Skin epidermis (tissue), 12 donors: ENCODE measurements at regions not wholly inside any gene's neighbourhood (a gene's known extent, or its start where the extent isn't known, plus 50 kb on each side); places are given as distances from the start of the nearest gene placed in this dataset.

ENCODE experiments used
- H3K27ac ChIP-seq, 21 experiments: fragments of 200-600 bp; sonication (generic) in 11 of 21; one replicate each; pipeline ENCODE4 v1.5.0; 2020; ENCODE audit warnings: mild to moderate bottlenecking in 3 of 21, inconsistent platforms in 2 of 21, moderate library complexity in 2 of 21
- H3K4me3 ChIP-seq, 7 experiments: fragments of 200-600 bp; sonication (generic) in 2 of 7; one replicate each; pipeline ENCODE4 v1.5.0; 2020; ENCODE audit warnings: inconsistent platforms in 2 of 7, mild to moderate bottlenecking in 2 of 7, moderate library complexity in 1 of 7

DNA sequence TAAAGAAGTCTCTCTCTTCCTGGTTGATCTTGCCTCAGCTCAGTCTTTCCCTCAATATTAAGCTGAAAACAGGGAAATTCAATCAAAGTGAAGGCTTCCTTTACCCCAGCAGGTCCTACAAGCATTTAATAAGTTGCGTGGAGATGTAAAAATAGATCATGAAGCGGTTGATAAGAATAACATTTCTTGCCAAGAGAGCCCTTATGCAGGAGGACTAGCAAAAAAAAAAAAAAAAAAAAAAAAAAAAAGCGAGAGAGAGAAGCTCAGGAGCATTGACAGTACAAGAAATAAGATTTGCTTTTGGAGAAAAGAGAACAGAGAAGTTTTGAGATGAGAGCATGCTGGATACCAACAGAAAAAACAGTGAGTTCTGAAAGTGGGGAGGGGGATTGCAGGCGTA, 112.2 kb upstream of the CLMP start:
- Histone ChIP-seq H3K27ac (peak overlapping the region in 7 of 21 experiments; percentile 8 to 76 (median 70)), H3K4me3 (no peak overlapping the region)

DNA sequence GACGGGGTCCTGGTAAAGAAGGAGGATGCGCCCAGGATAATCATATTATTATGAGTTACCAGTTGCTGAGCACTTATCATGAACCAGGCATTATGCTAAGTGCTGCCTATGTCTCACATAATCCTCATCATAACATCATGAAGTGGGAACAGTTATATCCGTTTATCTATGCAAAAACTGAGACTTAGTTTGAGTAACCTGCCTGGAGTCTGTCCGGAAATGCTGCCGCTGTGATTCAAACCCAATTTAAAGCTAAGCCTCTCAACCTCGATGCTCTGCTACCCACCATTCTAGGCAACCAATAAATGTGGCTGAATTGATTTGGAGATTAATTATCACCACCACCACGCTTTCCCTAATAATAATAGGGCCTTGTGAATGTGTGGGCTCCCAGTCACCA, 111.5 kb upstream of the CLMP start:
- H3K27ac ChIP-seq = no peak overlapping the region
- H3K4me3 ChIP-seq = no peak overlapping the region

DNA sequence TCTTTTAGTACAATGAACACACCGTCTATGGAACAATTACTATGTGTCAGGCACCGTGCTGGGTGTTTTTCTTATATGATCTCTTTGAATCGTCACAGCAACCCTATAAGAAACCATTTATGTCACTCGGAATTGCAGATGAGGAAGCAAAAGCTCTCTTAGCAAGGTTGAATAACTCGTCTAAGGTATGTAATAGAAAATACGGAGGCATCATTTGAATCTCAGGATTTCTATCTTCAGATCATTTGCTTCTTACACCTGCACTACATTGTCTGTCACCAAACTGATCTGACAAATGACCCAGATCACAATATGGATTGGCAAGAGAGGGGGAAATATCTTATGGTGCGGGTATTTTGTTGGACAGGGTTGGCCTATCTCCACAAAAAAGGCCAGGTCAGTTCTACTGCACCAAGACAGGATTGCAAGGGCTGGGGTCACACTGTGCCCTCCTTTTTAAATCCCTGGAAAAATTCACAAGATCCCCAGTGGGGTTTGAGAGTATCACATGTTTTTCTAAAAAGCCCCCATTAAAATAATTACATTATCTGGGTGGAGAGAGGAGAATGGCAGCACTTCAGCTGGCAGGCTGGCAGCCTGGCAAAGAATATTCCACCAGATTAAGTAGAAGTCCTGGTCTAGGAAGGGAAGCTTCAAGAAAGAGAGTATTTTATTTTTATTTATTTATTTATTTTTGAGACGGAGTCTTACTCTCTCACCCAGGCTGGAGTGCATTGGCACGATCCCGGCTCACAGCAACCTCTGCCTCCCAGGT, 110.7 kb upstream of the CLMP start:
- Histone ChIP-seq H3K27ac (no peak overlapping the region), H3K4me3 (no peak overlapping the region)

DNA sequence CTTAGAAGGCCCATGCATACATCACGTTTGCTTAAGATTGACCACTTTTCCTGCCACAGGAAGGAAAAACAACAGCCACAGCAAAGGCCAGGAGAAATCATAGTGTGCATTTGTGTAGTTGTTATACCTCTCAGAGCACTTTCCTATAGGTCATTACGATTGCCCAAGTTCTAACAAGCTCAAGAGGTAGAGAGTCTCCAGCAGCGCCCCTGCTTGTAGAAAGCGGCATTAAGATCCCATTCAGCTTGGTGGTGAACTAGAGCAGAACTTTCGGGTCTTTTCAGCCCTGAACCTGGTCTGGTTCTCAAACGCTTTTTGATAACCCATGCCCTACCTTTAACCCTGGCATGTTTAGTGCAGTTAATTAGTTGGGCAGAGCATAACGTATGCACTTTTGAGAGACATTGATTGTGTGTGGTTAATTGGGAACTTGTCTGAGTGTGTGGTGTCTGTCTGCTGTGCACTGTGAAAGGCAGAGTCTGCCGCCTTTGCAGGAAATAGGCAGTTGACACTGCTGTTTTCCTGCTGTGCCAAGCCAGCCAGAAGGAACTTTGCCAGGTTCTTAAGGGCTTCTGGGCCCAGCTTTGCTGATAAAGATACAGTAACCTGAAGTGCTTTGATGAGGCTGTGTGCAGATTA, 109.9 kb upstream of the CLMP start:
- no peak overlapping the region for H3K27ac ChIP-seq

DNA sequence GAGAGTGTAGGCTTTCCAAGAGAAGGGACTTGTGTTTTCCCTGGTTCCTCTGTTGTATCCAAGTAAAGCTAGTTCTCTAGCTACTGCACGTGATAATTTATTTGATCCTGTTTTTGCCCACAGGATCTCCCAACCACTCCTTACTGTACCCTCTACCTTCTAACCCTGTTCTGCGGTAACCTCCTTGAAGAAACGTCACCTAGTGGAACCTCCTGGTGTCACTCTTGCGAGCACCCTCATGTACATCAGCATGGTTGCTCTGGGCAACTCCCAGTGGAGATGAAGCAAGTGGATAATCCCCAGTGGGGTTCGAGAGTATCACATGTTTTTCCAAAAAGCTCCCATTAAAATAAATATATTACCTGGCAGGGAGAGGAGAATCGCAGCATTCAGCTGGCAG, 108.9 kb upstream of the CLMP start:
- no peak overlapping the region for H3K4me3 ChIP-seq
- peak overlapping the region in 1 of 21 experiments; percentile 39 for H3K27ac ChIP-seq

More for the DNA sequence above, 109.9 kb upstream of the CLMP start:
- no peak overlapping the region for H3K4me3 ChIP-seq

DNA sequence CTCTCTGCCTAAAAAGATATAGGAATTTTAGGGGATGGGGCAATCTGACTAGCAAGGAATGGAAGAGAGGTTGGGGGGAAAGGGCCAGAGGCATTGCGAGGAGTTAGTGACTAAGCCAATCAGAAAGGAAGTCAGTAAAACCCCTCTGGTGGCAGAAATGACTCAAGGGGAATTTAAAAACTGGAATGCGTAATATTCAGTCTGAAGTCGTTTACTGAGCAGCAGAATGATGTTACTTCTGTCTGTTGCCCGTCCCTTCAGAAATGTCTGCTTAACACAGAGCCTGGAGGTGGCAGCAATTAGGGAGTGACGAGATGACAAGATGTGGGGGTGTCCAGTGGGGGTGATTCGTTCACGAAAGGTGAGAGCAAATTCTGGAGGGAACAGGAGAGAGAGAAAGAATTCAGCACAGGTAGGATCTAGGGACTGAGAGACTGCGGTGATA, 107.7 kb upstream of the CLMP start:
- peak overlapping the region in 3 of 21 experiments; percentile 7 to 39 (median 19) for H3K27ac ChIP-seq
- H3K4me3 ChIP-seq = no peak overlapping the region

DNA sequence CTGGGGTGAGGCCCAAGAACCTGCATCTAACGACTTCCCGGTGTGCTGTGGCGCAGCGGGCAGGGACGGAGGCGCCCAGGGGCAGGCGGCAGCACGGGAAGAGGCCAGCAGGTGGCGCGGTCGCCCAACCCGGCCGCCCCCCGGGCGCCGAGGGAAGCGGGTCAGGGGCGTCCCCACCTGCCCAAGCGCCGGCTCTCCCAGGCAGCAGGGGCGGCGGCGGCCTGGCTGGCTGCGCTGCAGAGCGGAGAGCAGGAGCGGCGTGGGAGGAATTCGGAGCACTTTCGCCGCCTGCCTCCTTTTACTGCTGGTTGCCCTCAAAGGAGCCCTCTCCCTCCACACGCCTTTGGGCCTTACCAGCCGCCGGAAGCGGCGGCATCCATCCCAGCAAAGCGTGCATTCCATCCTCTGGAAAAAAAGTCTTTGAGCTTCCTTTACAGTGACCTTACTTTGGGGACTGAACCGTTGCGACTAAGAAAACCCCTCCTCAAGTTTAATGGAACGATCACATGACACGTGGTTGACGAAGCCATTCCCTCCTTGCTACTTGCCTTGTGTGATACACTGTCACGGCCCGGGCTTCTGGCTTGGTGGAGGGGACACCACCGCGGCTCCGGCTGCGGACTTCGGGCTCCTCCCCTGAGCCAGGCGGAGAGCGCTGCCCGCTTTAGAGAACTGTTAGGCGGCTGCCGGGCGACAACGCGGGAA, 106.8 kb upstream of the CLMP start:
- H3K4me3 ChIP-seq = peak overlapping the region; percentile 14 to 39 (median 27)
- peak overlapping the region in 4 of 21 experiments; percentile 4 to 56 (median 21) for H3K27ac ChIP-seq

DNA sequence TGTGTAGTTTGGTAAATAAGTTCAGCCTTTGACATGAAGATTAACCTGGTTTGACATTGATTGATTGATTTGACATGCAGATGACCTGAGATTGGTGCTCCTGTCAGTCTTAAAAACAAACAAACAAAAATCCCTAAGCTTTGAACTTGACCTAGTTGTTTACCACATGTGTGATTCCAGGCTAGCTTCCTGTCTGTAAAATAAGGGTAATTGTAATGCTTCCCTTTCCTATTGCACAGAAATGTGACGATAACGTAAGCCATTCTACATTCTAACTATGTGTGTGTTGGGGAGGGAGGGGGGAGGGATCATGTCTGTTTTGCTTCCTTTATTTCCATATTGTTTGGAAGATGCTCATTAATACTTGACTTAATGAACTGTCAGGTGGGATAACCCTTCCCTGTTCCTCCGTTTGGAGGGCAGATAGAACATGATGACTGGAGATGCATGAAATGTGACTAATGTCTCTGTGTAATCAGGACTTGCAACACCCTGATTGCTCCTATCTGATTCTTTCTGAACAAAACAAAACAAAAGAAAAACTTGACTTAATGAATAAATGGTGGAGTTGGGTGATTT, 106.1 kb upstream of the CLMP start:
- H3K4me3 ChIP-seq = peak overlapping the region in 2 of 7 experiments; percentile 14 to 39
- H3K27ac ChIP-seq = peak overlapping the region in 2 of 21 experiments; percentile 10 to 56

DNA sequence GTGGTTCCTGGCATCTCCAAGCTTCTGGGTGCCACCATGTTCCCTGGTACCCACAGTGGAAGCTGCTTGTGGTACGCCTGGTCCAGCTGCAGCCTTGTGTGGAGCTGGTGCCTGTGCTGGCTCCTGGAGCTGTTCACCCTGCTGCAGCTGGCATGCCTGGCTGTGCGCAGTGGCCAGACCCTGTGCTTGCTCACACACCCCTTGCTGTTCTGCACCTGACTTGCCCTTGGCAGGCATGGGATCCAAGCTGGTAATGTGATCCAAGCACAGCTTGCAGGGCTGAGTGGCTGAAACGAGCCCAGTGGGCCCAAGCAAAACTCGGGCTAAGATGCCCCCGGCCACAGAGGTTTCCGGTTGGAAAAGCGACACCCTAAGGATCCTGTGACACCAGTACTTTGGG, 104.7 kb upstream of the CLMP start:
- H3K4me3 ChIP-seq = no peak overlapping the region
- H3K27ac ChIP-seq = no peak overlapping the region

DNA sequence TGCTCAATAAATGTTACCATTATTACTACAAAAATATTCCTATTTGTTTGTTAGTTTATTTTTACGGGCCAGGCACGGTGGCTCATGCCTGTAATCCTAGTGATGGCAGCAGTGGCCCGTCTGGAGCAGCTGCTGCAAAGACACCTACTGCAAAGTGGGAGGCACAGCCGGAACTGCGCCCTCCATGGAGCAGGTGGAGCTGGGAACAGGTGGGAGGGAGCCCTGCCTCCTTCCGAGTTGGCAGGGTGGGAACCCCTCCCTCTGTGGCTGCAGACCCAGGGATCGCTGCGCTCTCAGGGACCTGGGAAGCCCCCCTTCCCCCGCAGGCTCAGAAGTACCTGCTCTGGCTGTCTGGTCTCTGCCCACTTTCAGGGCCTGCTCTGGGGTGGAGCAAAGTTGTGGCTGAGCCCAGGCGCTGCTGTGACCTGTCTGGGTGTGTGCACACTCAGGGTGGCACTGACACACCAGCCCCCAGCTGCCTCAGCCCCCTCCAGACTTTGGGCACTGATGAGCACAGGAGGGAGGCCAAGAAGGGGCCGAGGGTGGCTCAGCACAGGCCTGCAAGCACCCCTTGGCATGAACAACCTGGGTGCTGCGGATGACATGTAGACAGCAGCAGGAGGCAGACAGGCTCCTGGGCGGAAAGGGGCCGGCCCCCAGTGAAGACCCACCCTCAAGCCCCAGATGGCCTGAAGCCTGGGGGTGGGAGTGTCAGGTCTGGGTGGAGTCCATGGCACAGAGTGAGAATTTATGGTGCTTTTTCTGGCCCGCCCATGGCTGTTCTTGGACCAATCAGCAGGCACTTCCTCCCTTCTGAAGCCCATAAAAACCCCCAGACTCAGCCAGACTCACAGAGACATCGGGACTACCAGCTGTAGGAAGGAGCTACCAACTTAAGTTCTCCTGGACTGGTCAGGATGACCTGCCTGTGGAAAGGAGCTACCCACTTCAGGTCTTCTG, 103.7 kb upstream of the CLMP start:
- no peak overlapping the region for H3K27ac ChIP-seq

DNA sequence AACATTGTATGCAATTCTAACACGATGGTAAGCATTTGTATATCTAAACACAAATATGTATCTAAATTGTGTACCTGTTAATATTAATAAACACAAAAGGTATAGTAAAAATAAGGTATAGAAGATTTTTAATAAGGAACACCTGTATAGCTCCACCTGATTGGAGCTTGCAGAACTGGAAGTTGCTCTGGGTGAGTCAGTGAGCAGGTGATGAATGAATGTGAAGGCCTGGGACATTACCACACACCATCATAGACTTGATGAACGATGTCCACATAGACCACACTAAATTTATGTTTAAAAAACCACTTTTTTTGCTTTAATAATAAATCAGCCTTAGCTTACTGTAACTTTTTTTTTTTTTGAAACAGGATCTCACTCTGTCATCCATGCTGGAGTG, 97.6 kb upstream of the CLMP start:
- no peak overlapping the region for H3K4me3 ChIP-seq
- no peak overlapping the region for H3K27ac ChIP-seq

More for the DNA sequence above, 103.7 kb upstream of the CLMP start:
- H3K4me3 ChIP-seq = no peak overlapping the region

DNA sequence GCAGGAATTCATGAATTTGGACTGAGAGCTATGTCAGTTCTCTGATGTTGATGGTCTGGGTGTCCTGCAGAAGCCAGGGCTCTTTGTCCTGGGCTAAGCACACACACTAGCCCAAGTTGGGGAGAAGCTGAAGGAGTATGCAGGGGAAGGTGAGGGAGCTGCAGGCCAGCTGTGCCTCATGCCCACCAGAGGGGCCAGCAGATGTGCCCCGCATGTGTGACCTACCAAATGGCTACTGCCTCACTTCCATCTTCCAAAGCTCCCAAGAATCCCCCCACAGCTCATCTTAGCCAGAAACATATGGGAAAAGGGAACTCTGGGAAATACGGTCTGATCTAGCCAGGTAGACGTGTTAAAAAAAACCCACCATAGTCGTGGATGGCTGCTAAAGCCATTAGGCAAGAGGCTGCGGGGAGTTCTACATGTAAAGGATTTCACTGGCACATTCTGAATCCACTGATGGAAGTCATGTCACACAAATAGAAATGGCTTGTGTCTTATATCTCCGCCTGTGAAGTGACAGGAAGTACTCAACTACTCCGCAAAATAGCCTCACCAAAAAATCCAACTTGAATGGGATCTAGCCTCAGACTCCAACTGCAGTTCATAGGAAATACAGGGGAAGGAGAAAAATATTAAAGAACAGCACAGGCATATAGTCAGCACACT, 96.3 kb upstream of the CLMP start:
- Histone ChIP-seq H3K4me3 (no peak overlapping the region), H3K27ac (no peak overlapping the region)

DNA sequence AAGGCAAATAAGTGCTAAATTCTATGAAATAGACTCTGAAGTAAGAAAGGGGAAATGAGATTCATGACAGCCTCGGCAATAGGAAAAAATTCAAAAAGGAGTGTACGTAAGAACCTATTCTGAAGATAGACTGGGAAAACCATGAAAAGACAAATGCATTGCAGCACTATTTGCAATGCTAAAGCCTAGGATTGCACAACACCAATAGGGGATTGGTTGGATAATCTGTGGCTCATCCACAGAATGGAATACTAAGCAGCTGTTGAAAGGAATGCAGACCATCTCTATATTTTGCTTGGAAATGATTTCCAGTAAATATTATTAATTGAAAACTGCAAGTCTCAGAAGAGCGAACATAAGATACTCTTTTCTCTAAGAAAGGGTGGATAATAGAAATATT, 91.7 kb upstream of the CLMP start:
- no peak overlapping the region for H3K27ac ChIP-seq

DNA sequence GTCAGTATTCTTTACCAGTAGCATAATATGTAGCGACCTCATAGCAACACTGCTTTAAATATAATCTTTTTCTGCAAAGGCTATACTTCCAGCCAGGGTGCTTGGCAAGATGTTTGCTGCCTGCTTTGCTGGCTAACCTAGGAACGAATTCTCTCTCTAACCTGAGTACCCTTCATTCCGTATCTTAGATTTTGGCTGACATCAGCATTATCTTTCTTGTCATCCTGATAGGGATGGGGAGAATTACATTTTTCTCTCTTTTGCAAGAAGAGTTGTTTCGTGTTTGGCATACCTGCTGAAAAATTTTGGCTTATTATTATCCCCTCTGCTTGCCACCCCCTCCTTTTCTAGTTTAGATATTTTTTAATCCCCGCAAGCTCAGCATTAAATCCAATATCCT, 91.2 kb upstream of the CLMP start:
- H3K27ac ChIP-seq = no peak overlapping the region
- H3K4me3 ChIP-seq = no peak overlapping the region

More for the DNA sequence above, 91.7 kb upstream of the CLMP start:
- no peak overlapping the region for H3K4me3 ChIP-seq

DNA sequence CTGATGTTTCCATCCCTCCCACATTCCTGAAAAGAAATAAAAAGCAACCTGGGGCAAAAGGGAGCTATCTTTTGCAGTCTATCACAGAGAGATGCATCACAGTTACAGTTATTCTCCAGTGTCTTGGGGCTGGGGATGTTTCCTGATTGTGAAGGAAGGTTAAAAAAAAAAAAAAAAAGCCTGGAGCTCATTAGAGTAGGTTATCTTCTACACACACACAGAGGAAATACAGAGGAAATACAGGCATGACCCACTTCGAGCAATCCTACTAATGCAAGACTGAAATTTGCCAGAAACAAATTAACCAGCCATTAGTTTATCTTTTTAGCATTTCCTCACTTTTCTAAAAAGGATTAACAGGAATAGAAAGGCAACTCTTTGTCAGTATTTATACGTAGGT, 89.4 kb upstream of the CLMP start:
- no peak overlapping the region for H3K4me3 ChIP-seq
- H3K27ac ChIP-seq = no peak overlapping the region

DNA sequence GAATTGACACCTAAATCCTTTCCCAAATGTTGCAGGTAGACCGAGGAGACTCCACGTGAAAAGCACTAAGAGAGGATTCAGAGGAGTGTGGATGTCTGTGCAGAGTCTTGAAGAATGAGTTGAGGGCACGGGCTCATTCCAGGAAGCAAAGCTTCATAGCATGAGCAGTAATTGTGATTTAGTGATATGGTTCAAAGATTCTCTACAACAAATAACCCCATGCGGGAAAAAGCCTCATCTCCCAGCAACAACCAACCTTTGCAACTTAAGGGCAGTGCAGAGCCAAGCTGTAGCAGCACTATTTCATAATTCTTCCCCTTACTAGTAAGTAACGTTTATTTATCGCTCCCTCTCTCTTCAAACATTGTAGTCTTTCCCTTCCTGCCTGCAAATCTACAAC, 87.5 kb upstream of the CLMP start:
- H3K4me3 ChIP-seq = no peak overlapping the region
- no peak overlapping the region for H3K27ac ChIP-seq

DNA sequence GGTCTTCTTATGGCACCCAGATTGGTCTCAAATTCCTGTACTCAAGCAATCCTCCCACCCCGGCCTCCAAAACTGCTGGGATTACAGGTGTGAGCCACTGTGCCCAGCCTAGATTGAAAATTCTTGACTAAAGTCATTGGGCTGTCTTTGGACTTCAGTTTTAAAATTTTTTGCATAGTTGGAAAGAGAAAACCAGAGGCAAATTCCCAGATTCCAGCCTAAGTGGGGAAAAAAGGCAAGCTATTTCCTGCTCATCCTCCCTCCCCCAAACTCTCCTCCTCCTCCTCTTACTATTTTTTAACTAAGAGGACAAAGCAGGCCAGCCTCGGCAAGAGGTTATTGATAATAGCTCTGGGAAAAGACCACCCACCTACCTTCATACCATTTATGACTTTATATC, 78.6 kb upstream of the CLMP start:
- no peak overlapping the region for H3K27ac ChIP-seq
- no peak overlapping the region for H3K4me3 ChIP-seq

DNA sequence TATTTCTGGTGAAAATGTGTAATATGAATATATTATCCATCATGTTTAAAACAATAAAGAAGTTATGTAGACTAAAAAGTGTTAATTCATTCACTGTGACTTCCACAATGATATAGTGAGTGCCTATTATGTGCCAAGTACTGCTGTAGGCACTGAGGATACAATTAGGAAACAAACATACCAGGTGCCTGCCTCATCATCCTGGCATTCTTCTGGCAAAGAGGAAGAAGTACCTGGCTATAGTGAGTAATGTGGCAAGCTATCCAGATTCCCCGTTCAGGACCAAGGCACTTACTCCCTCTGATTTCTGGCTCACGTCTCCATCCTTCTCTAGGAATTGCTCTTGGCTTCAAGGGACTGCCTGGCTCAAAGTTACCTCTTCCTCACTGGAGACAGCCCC, 77.5 kb upstream of the CLMP start:
- no peak overlapping the region for H3K27ac ChIP-seq
- no peak overlapping the region for H3K4me3 ChIP-seq

DNA sequence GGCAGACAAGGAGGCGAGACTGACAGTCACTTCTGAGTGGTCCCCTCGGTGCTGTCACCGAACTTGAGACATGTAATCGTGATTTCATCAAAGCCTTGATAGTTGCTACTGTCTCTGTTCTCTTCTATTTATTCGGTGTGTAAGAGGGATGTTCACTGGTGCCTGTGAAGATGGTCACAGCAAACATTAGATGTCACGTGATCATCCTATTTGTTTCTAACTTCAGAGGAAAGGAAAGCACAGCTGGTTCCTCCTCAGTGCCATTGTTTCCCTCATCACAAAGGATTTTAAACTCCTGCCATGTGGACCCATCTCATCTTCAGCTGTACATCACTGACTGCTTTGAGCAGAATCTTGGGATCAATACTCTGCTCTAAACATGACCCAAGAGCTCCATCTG, 73.1 kb upstream of the CLMP start:
- no peak overlapping the region for H3K27ac ChIP-seq
- no peak overlapping the region for H3K4me3 ChIP-seq
